K562 (cell line): ENCODE measurements at regions not wholly inside any gene's neighbourhood (a gene's known extent, or its start where the extent isn't known, plus 50 kb on each side); places are given as distances from the start of the nearest gene placed in this dataset.
A peak's percentile ranks its signal among the peaks of the same experiment; 100 is the strongest.
"Not testable (repeated sequence)": the region's sequence is repeated elsewhere in the genome, so short reads cannot be mapped to it uniquely, and the experiment has no call there.

Experiments
- ATAC-seq: fragments of 200-7000 bp; cut with Tn5 transposase; 3 replicates; pipeline ENCODE4 v1.9.1; 2020; ENCODE audit warnings: moderate library complexity
- BruUV-seq: library from RNA; stranded (reverse); fragments of 400-500 nt; replicated peaks from 2 replicates; lab custom pipeline; 2021; lab: Mats Ljungman, UMichigan
- CTCF ChIA-PET: fragments of 300-600 bp; formaldehyde crosslinking; extraction: SDS; loops from one replicate; lab custom pipeline; 2021; ENCODE audit warnings: low intra/inter-chr PET ratio; lab: Yijun Ruan, JAX
- POLR2A ChIA-PET: fragments of 300-600, 350-650 bp; sonication (Branson Sonifier 250); formaldehyde crosslinking; extraction: SDS; loops from one replicate; lab custom pipeline; 2021; ENCODE audit warnings: antibody characterized with exemption, inconsistent platforms; lab: Yijun Ruan, JAX
- DNase-seq, 4 experiments: peaks; one replicate each; pipeline versions ENCODE4 v3.0.0 to v3.0.0-alpha.2; 2011 to 2018; ENCODE audit warnings: low spot score in 3 of 4, mixed read lengths in 3 of 4; ENCODE audit errors: extremely low read depth in 1 of 4
- FAIRE-seq: peaks from 2 replicates; lab custom pipeline; 2011; peaks lifted over from hg19 to GRCh38; lab: Jason Lieb, UNC
- H2AFZ ChIP-seq: 2 replicates; pipeline ENCODE4 v1.6.0; 2011; ENCODE audit warnings: low read depth, low read length, control low read depth, inconsistent platforms
- H3K27ac ChIP-seq: fragments of 200-600 bp; 3 replicates; pipeline ENCODE4 v1.8.0; 2011; ENCODE audit warnings: low read depth, mild to moderate bottlenecking, control low read depth, inconsistent platforms, low read length, moderate library complexity, mixed read lengths; ENCODE audit errors: extremely low read depth
- H3K27me3 ChIP-seq, 2 experiments: fragments of 300-600 bp in 1 of 2; 2 replicates in 1 of 2; 3 replicates in 1 of 2; pipeline versions ENCODE4 v1.6.0 to v1.8.0; 2011; ENCODE audit warnings: inconsistent platforms in 2 of 2, low read length in 2 of 2, mild to moderate bottlenecking in 1 of 2, mixed read lengths in 1 of 2, moderate library complexity in 1 of 2; ENCODE audit not compliant: control insufficient read depth in 2 of 2, insufficient read depth in 2 of 2
- H3K36me3 ChIP-seq: fragments of 300-600 bp; 3 replicates; pipeline ENCODE4 v1.8.0; 2011; ENCODE audit warnings: mild to moderate bottlenecking, low read length, inconsistent platforms; ENCODE audit not compliant: control insufficient read depth, insufficient read depth
- H3K4me1 ChIP-seq, 2 experiments: fragments of 200-600 bp in 1 of 2; replicated peaks in 1 of 2; 2 replicates in 1 of 2; 3 replicates in 1 of 2; pipeline versions ENCODE4 v1.5.1 to v1.8.0; 2011; ENCODE audit warnings: inconsistent platforms in 2 of 2, low read length in 2 of 2, mild to moderate bottlenecking in 1 of 2, mixed read lengths in 1 of 2, moderate library complexity in 1 of 2; ENCODE audit not compliant: control insufficient read depth in 2 of 2, insufficient read depth in 2 of 2
- H3K4me2 ChIP-seq: 2 replicates; pipeline ENCODE4 v1.6.1; 2011; ENCODE audit warnings: low read length, control low read depth, inconsistent platforms, mixed read lengths; ENCODE audit not compliant: insufficient read depth
- H3K4me3 ChIP-seq: fragments of 200-600 bp; sonication (generic), shearing (Covaris generic); 2 replicates; pipeline ENCODE4 v1.5.1; 2016; ENCODE audit warnings: control low read depth, inconsistent platforms
- H3K79me2 ChIP-seq: fragments of 200-600 bp; 3 replicates; pipeline ENCODE4 v1.8.0; 2011; ENCODE audit warnings: low read length, inconsistent platforms; ENCODE audit not compliant: control insufficient read depth, insufficient read depth
- H3K9ac ChIP-seq, 2 experiments: 2 replicates each; pipeline versions ENCODE4 v1.6.0 to v1.6.1; 2011; ENCODE audit warnings: low read depth in 2 of 2, low read length in 2 of 2, control low read depth in 1 of 2, inconsistent platforms in 1 of 2, mild to moderate bottlenecking in 1 of 2, mixed read lengths in 1 of 2; ENCODE audit not compliant: insufficient read depth in 1 of 2
- H3K9me1 ChIP-seq: one replicate; pipeline ENCODE4 v1.6.0; 2011; ENCODE audit warnings: inconsistent platforms, mild to moderate bottlenecking, low read length, moderate library complexity; ENCODE audit not compliant: control insufficient read depth, insufficient read depth
- H3K9me3 ChIP-seq: replicated peaks from 2 replicates; pipeline ENCODE4 v1.5.1; 2011; ENCODE audit warnings: low read depth, low read length, inconsistent platforms; ENCODE audit not compliant: control insufficient read depth, insufficient read depth
- H4K20me1 ChIP-seq: replicated peaks from 2 replicates; pipeline ENCODE4 v1.6.1; 2011; ENCODE audit warnings: low read length, inconsistent platforms, mixed read lengths; ENCODE audit not compliant: control insufficient read depth, insufficient read depth
- CEBPB ChIP-seq: fragments of 450-650 bp; IDR thresholded peaks from 2 replicates; pipeline ENCODE4 v1.6.1; 2016; ENCODE audit warnings: missing genetic modification characterization, missing compliant biosample characterization
- CEBPG ChIP-seq, 3 experiments: fragments of 200-800 bp in 1 of 3; sonication (Bioruptor generic) in 1 of 3; sonication (generic) in 1 of 3; formaldehyde crosslinking in 1 of 3; IDR thresholded peaks in 2 of 3; conservative IDR thresholded peaks in 1 of 3; 2 replicates each; pipeline versions ENCODE4 v1.6.1 to v1.8.0; 2016 to 2022; ENCODE audit warnings: missing compliant biosample characterization in 2 of 3, missing genetic modification characterization in 2 of 3, mild to moderate bottlenecking in 1 of 3, missing genetic modification reagents in 1 of 3
- TRIM24 ChIP-seq, 2 experiments: fragments of 450-650 bp; IDR thresholded peaks; 2 replicates each; pipeline ENCODE4 v1.6.1; 2016
- WGBS: fragments of 100-300 bp; shearing (Covaris generic); methylation state at CpG from one replicate; pipeline ENCODE4 v1.1.6; 2016; ENCODE audit warnings: low coverage, mixed read lengths; ENCODE audit not compliant: insufficient coverage; ENCODE audit errors: missing lambda C conversion rate; 5-methylcytosine and 5-hydroxymethylcytosine counted together
- in situ Hi-C: fragments of 300-500 bp; cut with MboI; formaldehyde crosslinking; loops from 4 replicates; pipeline ENCODE4 v1.15.0; 2018; ENCODE audit warnings: inconsistent platforms, mixed read lengths
- intact Hi-C: fragments of 100-400 bp; cut with micrococcal nuclease; formaldehyde crosslinking; loops from 2 replicates; pipeline ENCODE4 v1.14.2; 2022

DNA sequence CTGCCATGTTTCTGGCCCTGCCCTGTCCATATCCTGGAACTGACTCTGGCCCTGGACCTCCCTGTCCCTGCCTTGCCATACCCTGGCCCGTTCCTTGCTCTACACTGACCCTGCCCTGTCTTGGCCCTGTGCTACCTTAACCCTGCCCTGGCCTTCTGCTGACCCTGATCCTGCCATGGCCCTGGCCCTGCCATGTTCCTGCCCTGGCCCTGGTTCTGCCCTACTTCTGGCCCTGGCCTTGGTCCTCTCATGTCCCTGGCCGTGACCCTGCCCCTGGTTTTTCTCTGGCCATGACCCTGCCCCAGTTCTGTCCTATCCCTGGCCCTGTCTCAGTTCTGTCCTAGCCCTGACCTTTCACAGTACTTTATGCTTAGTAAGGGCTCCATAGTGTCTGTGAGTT, 2884.3 kb upstream of the TEKT4 start:
- ATAC-seq, intact Hi-C loops: not testable (repeated sequence)

DNA sequence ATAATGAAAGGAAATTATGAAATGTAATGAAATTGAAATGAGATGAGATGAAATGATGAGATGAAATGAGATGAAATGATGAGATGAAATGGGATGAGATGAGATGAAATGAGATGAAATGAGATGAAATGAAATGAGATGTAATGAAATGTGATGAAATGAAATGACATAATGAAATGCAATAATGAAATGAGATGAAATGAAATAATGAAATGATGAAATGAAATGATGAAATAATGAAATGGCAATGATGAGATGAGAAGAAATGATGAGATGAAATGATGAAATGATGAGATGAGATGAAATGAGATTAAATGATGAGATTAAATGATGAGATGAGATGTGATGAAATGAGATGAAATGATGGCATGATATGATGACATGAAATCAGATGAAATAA, 2882.5 kb upstream of the TEKT4 start:
- not testable (repeated sequence) for DNase-seq; TF ChIP-seq CEBPG (CRISPR knock-in tag; IDR thresholded peaks at IDR 0.05)
- TF ChIP-seq CEBPG (tag; conservative IDR thresholded peaks at IDR 0.05 in 1 of 2, IDR thresholded peaks at IDR 0.05 in 1 of 2) (peak in 1 of 2 experiments; percentile 67; a peak in 2 of 4 replicates), TRIM24 (IDR thresholded peaks at IDR 0.05) (peak; percentile 8 to 48; a peak in 1 of 4 replicates), CEBPB (tag) (peak; percentile 76)

More for the DNA sequence above, 2884.3 kb upstream of the TEKT4 start:
- H4K20me1 ChIP-seq, H3K36me3 ChIP-seq, H3K27ac ChIP-seq, H3K9ac ChIP-seq, BruUV-seq, CTCF ChIA-PET, H3K79me2 ChIP-seq, H3K9me1 ChIP-seq, H3K4me2 ChIP-seq, H3K27me3 ChIP-seq, POLR2A ChIA-PET, FAIRE-seq, DNase-seq, H3K4me3 ChIP-seq, H2AFZ ChIP-seq, H3K4me1 ChIP-seq, in situ Hi-C loops, H3K9me3 ChIP-seq: not testable (repeated sequence)
- 0% methylated on average over 2 of the region's 2 CpGs for WGBS

More for the DNA sequence above, 2882.5 kb upstream of the TEKT4 start:
- H3K36me3 ChIP-seq, H3K27ac ChIP-seq, H3K9ac ChIP-seq, H3K4me1 ChIP-seq, H3K9me3 ChIP-seq, H3K9me1 ChIP-seq, H3K27me3 ChIP-seq, POLR2A ChIA-PET, ATAC-seq, in situ Hi-C loops, H3K4me3 ChIP-seq, intact Hi-C loops, BruUV-seq, H3K79me2 ChIP-seq, H2AFZ ChIP-seq, FAIRE-seq, H4K20me1 ChIP-seq, CTCF ChIA-PET, H3K4me2 ChIP-seq: not testable (repeated sequence)
